ENCODE measurements at regions not wholly inside any gene's neighbourhood (a gene's known extent, or its start where the extent isn't known, plus 50 kb on each side); places are given as distances from the start of the nearest gene placed in this dataset.

DNA sequence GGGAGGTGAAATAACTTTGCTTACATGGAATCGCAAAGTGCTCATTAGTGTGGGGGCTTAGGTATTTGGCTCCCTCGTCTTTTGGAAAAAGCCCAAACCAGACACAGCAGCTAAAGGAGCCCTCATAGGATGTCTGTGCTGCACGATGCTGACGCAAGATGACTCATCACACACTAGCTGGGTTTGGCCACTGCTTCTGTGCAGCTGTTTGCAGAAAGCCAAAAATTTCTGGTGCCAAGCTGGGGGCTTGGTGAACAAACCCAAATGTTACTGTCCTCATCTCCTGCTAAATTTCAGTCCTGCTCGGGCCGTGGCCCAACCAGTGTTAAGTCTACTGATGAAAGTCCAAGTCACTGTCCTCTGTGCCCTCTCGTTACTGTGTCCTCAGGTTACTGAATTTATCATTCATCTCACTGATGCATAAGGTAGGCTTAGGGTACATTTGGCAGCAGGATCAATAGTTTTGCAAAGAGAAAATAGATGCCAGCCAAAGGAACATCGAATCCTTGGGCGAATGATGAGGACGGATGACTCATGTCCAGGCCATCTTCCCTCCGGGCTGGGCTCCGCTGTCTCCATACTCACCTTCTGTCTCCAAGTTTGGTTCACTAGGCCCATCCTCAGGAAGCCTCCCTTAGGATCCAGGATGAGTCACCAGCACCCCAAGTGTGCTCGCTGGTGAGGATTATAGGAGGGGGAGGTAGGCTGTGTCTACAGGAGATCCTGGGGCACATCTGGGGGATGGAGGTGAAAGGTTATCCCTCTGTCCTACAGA, 177.7 kb downstream of the ADSS2 start:
- peak overlapping the region; percentile 35 for H3K27ac ChIP-seq (replicated peaks; ENCODE audit: low read length)
- H3K4me1 ChIP-seq (ENCODE audit: control insufficient read depth in 2 of 2, insufficient read depth in 1 of 2, low read depth in 1 of 2, low read length in 2 of 2) = peaks cover 14 to 19% of the 10 kb centered on the region in 2 donors
- peak overlapping the region; percentile 9 for H2AK5ac ChIP-seq (ENCODE audit: low read depth, low read length)
- no peaks in the 10 kb centered on the region for H3K36me3 ChIP-seq (replicated peaks in 1 of 2; ENCODE audit: control insufficient read depth in 2 of 2, insufficient read depth in 2 of 2, low read length in 2 of 2)
- no peaks in the 10 kb centered on the region for H3K27me3 ChIP-seq (ENCODE audit: control insufficient read depth in 3 of 3, insufficient read depth in 3 of 3, low read depth in 1 of 3, low read length in 3 of 3)
- H3K4ac ChIP-seq (ENCODE audit: low read length) = no peak overlapping the region
- peaks cover 3 to 16% of the 10 kb centered on the region in 2 donors for H3K9me3 ChIP-seq (replicated peaks in 1 of 2; ENCODE audit: control insufficient read depth in 2 of 2, insufficient read depth in 1 of 2, low read depth in 1 of 2, low read length in 2 of 2)
- no peak overlapping the region for H3K18ac ChIP-seq (ENCODE audit: low read length)
- H4K91ac ChIP-seq (ENCODE audit: low read depth, low read length, poor library complexity) = no peak overlapping the region
- H3K79me1 ChIP-seq (ENCODE audit: low read depth, low read length) = no peaks in the 10 kb centered on the region
- no peak overlapping the region for H4K8ac ChIP-seq (ENCODE audit: low read depth, low read length)
- no peak overlapping the region for H2BK5ac ChIP-seq (ENCODE audit: low read length)
- no peak overlapping the region for H2BK12ac ChIP-seq (ENCODE audit: low read length)
- no peak overlapping the region for H3K14ac ChIP-seq (ENCODE audit: low read length)
- no peak overlapping the region for H3K23ac ChIP-seq (ENCODE audit: low read depth, low read length, poor library complexity)
- H2BK15ac ChIP-seq (ENCODE audit: low read length) = no peak overlapping the region
- peak overlapping the region; percentile 70 for H2AFZ ChIP-seq (ENCODE audit: low read length)
- no peak overlapping the region for H3K9ac ChIP-seq (ENCODE audit: low read depth, low read length, poor library complexity)
- H3K4me2 ChIP-seq (ENCODE audit: insufficient read depth, low read length, poor library complexity, severe bottlenecking) = no peak overlapping the region
- no peak overlapping the region for H3K4me3 ChIP-seq (ENCODE audit: low read length in 2 of 2)
- H2BK120ac ChIP-seq (ENCODE audit: low read depth, low read length) = no peak overlapping the region
- no CpG with 5 or more reads among the region's 13 CpGs for WGBS, 2 donors (ENCODE audit: extremely low coverage in 2 of 2, insufficient read length in 2 of 2, insufficient replicate concordance in 1 of 2)
- peak; percentile 17 for DNase-seq (ENCODE audit: low spot score)

DNA sequence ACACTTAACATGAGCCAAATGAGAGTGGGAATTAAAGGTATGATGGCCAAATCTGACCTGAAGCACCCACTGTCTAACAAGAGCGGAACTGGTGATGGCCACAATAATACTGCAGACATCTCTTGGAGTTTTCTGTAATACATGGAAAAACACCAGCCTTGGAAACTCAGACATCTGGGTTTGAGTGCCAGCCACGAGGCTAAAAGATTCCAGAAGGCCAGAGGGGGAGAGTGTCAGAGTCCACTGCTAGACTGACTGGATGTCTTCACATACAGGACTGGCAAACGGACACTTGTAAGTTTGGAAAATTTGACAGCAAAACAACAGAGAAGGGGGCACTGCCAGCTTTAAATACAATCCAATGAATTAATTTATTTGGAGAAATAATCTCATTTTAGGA, 175.1 kb downstream of the ADSS2 start:
- Histone ChIP-seq H3K4me1 (ENCODE audit: control insufficient read depth in 2 of 2, insufficient read depth in 1 of 2, low read depth in 1 of 2, low read length in 2 of 2) (peaks cover 13 to 19% of the 10 kb centered on the region in 2 donors), H3K14ac (ENCODE audit: low read length) (no peak overlapping the region), H3K9ac (ENCODE audit: low read depth, low read length, poor library complexity) (no peak overlapping the region), H3K18ac (ENCODE audit: low read length) (no peak overlapping the region), H3K4me3 (ENCODE audit: low read length in 2 of 2) (no peak overlapping the region), H2AFZ (ENCODE audit: low read length) (peak overlapping the region; percentile 13), H3K4ac (ENCODE audit: low read length) (no peak overlapping the region), H3K36me3 (replicated peaks in 1 of 2; ENCODE audit: control insufficient read depth in 2 of 2, insufficient read depth in 2 of 2, low read length in 2 of 2) (no peaks in the 10 kb centered on the region), H2AK5ac (ENCODE audit: low read depth, low read length) (no peak overlapping the region), H4K8ac (ENCODE audit: low read depth, low read length) (no peak overlapping the region), H2BK120ac (ENCODE audit: low read depth, low read length) (no peak overlapping the region), H2BK12ac (ENCODE audit: low read length) (no peak overlapping the region), H3K9me3 (replicated peaks in 1 of 2; ENCODE audit: control insufficient read depth in 2 of 2, insufficient read depth in 1 of 2, low read depth in 1 of 2, low read length in 2 of 2) (no peaks in the 10 kb centered on the region), H3K27me3 (ENCODE audit: control insufficient read depth in 3 of 3, insufficient read depth in 3 of 3, low read depth in 1 of 3, low read length in 3 of 3) (no peaks in the 10 kb centered on the region), H3K23ac (ENCODE audit: low read depth, low read length, poor library complexity) (no peak overlapping the region), H2BK5ac (ENCODE audit: low read length) (no peak overlapping the region), H2BK15ac (ENCODE audit: low read length) (no peak overlapping the region), H3K4me2 (ENCODE audit: insufficient read depth, low read length, poor library complexity, severe bottlenecking) (no peak overlapping the region), H3K27ac (replicated peaks; ENCODE audit: low read length) (no peak overlapping the region), H3K79me1 (ENCODE audit: low read depth, low read length) (no peaks in the 10 kb centered on the region), H4K91ac (ENCODE audit: low read depth, low read length, poor library complexity) (no peak overlapping the region)
- no peak for DNase-seq (ENCODE audit: low spot score)
- no CpG with 5 or more reads among the region's 3 CpGs for WGBS, 2 donors (ENCODE audit: extremely low coverage in 2 of 2, insufficient read length in 2 of 2, insufficient replicate concordance in 1 of 2)

DNA sequence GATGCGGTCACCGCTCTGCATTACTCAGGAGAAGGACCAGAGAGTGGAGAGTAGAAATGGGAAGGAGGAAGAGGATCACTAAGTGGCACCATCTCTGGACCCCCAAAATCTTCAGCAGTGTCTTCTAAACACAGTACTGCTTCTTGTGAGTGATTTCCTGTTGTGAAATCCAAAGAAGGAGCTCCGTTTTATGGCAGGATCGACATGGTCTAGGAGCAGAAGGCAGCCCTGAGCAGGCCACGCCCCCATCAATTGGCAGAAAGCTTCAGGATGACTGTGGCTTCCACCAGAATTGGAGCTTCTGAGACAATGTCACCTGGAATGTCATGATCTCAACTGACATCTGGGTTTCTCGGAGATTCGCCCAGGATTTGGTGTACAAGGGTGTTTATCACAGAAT, 171.5 kb downstream of the ADSS2 start:
- no peak overlapping the region for H2AFZ ChIP-seq (ENCODE audit: low read length)
- H3K9me3 ChIP-seq (replicated peaks in 1 of 2; ENCODE audit: control insufficient read depth in 2 of 2, insufficient read depth in 1 of 2, low read depth in 1 of 2, low read length in 2 of 2) = no peaks in the 10 kb centered on the region
- no peak overlapping the region for H2BK15ac ChIP-seq (ENCODE audit: low read length)
- H3K36me3 ChIP-seq (replicated peaks in 1 of 2; ENCODE audit: control insufficient read depth in 2 of 2, insufficient read depth in 2 of 2, low read length in 2 of 2) = no peaks in the 10 kb centered on the region
- no peak overlapping the region for H3K4me3 ChIP-seq (ENCODE audit: low read length in 2 of 2)
- no peaks in the 10 kb centered on the region for H3K79me1 ChIP-seq (ENCODE audit: low read depth, low read length)
- no peak overlapping the region for H4K8ac ChIP-seq (ENCODE audit: low read depth, low read length)
- H3K4me1 ChIP-seq (ENCODE audit: control insufficient read depth in 2 of 2, insufficient read depth in 1 of 2, low read depth in 1 of 2, low read length in 2 of 2) = no peaks in the 10 kb centered on the region
- no peak overlapping the region for H2AK5ac ChIP-seq (ENCODE audit: low read depth, low read length)
- H3K23ac ChIP-seq (ENCODE audit: low read depth, low read length, poor library complexity) = no peak overlapping the region
- no peak overlapping the region for H2BK12ac ChIP-seq (ENCODE audit: low read length)
- H3K27ac ChIP-seq (replicated peaks; ENCODE audit: low read length) = no peak overlapping the region
- H2BK120ac ChIP-seq (ENCODE audit: low read depth, low read length) = no peak overlapping the region
- H4K91ac ChIP-seq (ENCODE audit: low read depth, low read length, poor library complexity) = no peak overlapping the region
- no CpG with 5 or more reads among the region's 7 CpGs for WGBS, 2 donors (ENCODE audit: extremely low coverage in 2 of 2, insufficient read length in 2 of 2, insufficient replicate concordance in 1 of 2)
- DNase-seq (ENCODE audit: low spot score) = no peak
- no peak overlapping the region for H3K18ac ChIP-seq (ENCODE audit: low read length)
- no peak overlapping the region for H3K14ac ChIP-seq (ENCODE audit: low read length)
- no peak overlapping the region for H2BK5ac ChIP-seq (ENCODE audit: low read length)
- H3K27me3 ChIP-seq (ENCODE audit: control insufficient read depth in 3 of 3, insufficient read depth in 3 of 3, low read depth in 1 of 3, low read length in 3 of 3) = no peaks in the 10 kb centered on the region
- H3K4ac ChIP-seq (ENCODE audit: low read length) = no peak overlapping the region
- H3K4me2 ChIP-seq (ENCODE audit: insufficient read depth, low read length, poor library complexity, severe bottlenecking) = no peak overlapping the region
- no peak overlapping the region for H3K9ac ChIP-seq (ENCODE audit: low read depth, low read length, poor library complexity)

DNA sequence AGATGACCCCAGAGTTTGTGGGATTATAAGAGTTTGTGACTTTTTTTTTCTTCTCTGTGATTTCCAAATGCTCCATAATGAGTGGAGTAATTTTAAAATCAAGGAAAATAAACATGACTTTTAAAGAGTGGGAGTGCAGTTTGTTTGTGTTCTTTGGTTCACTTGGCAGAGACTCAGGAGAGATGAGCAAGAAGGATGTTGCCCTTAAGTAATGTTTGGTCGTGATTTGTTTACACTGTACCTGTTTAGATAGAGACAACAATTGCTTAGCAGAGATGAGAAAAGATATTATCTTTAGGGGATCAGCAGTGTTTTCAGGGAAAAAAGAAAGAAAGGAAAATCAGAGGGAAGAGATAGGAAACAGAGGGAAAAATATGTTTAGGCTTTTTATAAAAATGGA, 170.8 kb downstream of the ADSS2 start:
- DNase-seq (ENCODE audit: low spot score) = no peak
- H4K8ac ChIP-seq (ENCODE audit: low read depth, low read length) = no peak overlapping the region
- no peak overlapping the region for H3K9ac ChIP-seq (ENCODE audit: low read depth, low read length, poor library complexity)
- H2BK5ac ChIP-seq (ENCODE audit: low read length) = no peak overlapping the region
- no CpG with 5 or more reads among the region's 1 CpG for WGBS, 2 donors (ENCODE audit: extremely low coverage in 2 of 2, insufficient read length in 2 of 2, insufficient replicate concordance in 1 of 2)
- no peak overlapping the region for H3K23ac ChIP-seq (ENCODE audit: low read depth, low read length, poor library complexity)
- no peak overlapping the region for H3K14ac ChIP-seq (ENCODE audit: low read length)
- H2BK15ac ChIP-seq (ENCODE audit: low read length) = no peak overlapping the region
- H2BK120ac ChIP-seq (ENCODE audit: low read depth, low read length) = no peak overlapping the region
- no peaks in the 10 kb centered on the region for H3K9me3 ChIP-seq (replicated peaks in 1 of 2; ENCODE audit: control insufficient read depth in 2 of 2, insufficient read depth in 1 of 2, low read depth in 1 of 2, low read length in 2 of 2)
- H4K91ac ChIP-seq (ENCODE audit: low read depth, low read length, poor library complexity) = no peak overlapping the region
- H3K79me1 ChIP-seq (ENCODE audit: low read depth, low read length) = no peaks in the 10 kb centered on the region
- no peaks in the 10 kb centered on the region for H3K4me1 ChIP-seq (ENCODE audit: control insufficient read depth in 2 of 2, insufficient read depth in 1 of 2, low read depth in 1 of 2, low read length in 2 of 2)
- no peaks in the 10 kb centered on the region for H3K27me3 ChIP-seq (ENCODE audit: control insufficient read depth in 3 of 3, insufficient read depth in 3 of 3, low read depth in 1 of 3, low read length in 3 of 3)
- H3K4ac ChIP-seq (ENCODE audit: low read length) = no peak overlapping the region
- H3K27ac ChIP-seq (replicated peaks; ENCODE audit: low read length) = no peak overlapping the region
- no peak overlapping the region for H2AK5ac ChIP-seq (ENCODE audit: low read depth, low read length)
- no peak overlapping the region for H3K4me2 ChIP-seq (ENCODE audit: insufficient read depth, low read length, poor library complexity, severe bottlenecking)
- H2AFZ ChIP-seq (ENCODE audit: low read length) = no peak overlapping the region
- H3K18ac ChIP-seq (ENCODE audit: low read length) = no peak overlapping the region
- H3K36me3 ChIP-seq (replicated peaks in 1 of 2; ENCODE audit: control insufficient read depth in 2 of 2, insufficient read depth in 2 of 2, low read length in 2 of 2) = no peaks in the 10 kb centered on the region
- no peak overlapping the region for H2BK12ac ChIP-seq (ENCODE audit: low read length)
- no peak overlapping the region for H3K4me3 ChIP-seq (ENCODE audit: low read length in 2 of 2)
